PC-9 (cell line): ENCODE measurements at regions not wholly inside any gene's neighbourhood (a gene's known extent, or its start where the extent isn't known, plus 50 kb on each side); places are given as distances from the start of the nearest gene placed in this dataset.

ENCODE experiments used
- CTCF ChIP-seq: fragments of 200-600 bp; sonication (generic); conservative IDR thresholded peaks from 2 replicates; pipeline ENCODE4 v1.6.1; 2017; ENCODE audit warnings: mixed run types, antibody characterized with exemption, mild to moderate bottlenecking, moderate library complexity
- EZH2 ChIP-seq: fragments of 200-600 bp; sonication (generic); IDR thresholded peaks from 2 replicates; pipeline ENCODE4 v1.8.0; 2017; ENCODE audit warnings: antibody characterized with exemption, low read depth

- TF ChIP-seq CTCF (no peak), EZH2 (no peak)
These were observed 65.3 kb downstream of the FZD1 start for GRCh38 chr7:91329571-91329970.
